Hepatocyte (in vitro differentiated cells): ENCODE measurements at regions not wholly inside any gene's neighbourhood (a gene's known extent, or its start where the extent isn't known, plus 50 kb on each side); places are given as distances from the start of the nearest gene placed in this dataset.

Experiments used
- CTCF ChIP-seq: fragments of 200-600 bp; sonication (generic); IDR thresholded peaks from 2 replicates; pipeline ENCODE4 v1.5.1; 2016; ENCODE audit warnings: antibody characterized with exemption, mild to moderate bottlenecking; ENCODE audit not compliant: poor library complexity
- EZH2phosphoT487 ChIP-seq: fragments of 200-600 bp; sonication (generic); IDR thresholded peaks from one replicate; pipeline ENCODE4 v1.6.1; 2018; ENCODE audit warnings: antibody characterized with exemption, mild to moderate bottlenecking, low read depth, moderate library complexity; ENCODE audit not compliant: unreplicated experiment, severe bottlenecking

GRCh38 chr2:34261701-34262100 lies 662.6 kb upstream of the FAM98A start:
- TF ChIP-seq CTCF (no peak), EZH2phosphoT487 (no peak)
